ELR (cell line): ENCODE measurements at regions not wholly inside any gene's neighbourhood (a gene's known extent, or its start where the extent isn't known, plus 50 kb on each side); places are given as distances from the start of the nearest gene placed in this dataset.
"Not testable (repeated sequence)": the region's sequence is repeated elsewhere in the genome, so short reads cannot be mapped to it uniquely, and the experiment has no call there.

Source experiments
- DNase-seq: peaks from one replicate; pipeline ENCODE4 v3.0.0-alpha.2; 2015; ENCODE audit warnings: low read depth

- DNase-seq: no peak
These were observed 166.5 kb upstream of the LDB2 start for GRCh38 chr4:17064959-17065358.

- DNase-seq: peak; percentile 61
These were observed 165.4 kb upstream of the LDB2 start for GRCh38 chr4:17063888-17064287.

GRCh38 chr4:17060230-17060629 lies 161.8 kb upstream of the LDB2 start:
- no peak for DNase-seq

GRCh38 chr4:17058916-17059741 lies 160.7 kb upstream of the LDB2 start:
- DNase-seq: no peak

GRCh38 chr4:17058536-17058915 lies 160.1 kb upstream of the LDB2 start:
- no peak for DNase-seq

GRCh38 chr4:17057035-17057434 lies 158.6 kb upstream of the LDB2 start:
- DNase-seq: no peak

GRCh38 chr4:17055788-17056187 lies 157.3 kb upstream of the LDB2 start:
- peak; percentile 93 for DNase-seq

- no peak for DNase-seq
These were observed 147.4 kb upstream of the LDB2 start for GRCh38 chr4:17045866-17046265.

- no peak for DNase-seq
These were observed 140.2 kb upstream of the LDB2 start for GRCh38 chr4:17038510-17039176.

- no peak for DNase-seq
These were observed 135.3 kb upstream of the LDB2 start for GRCh38 chr4:17033768-17034181.

GRCh38 chr4:17033025-17033767 lies 134.8 kb upstream of the LDB2 start:
- no peak for DNase-seq

GRCh38 chr4:17030543-17030942 lies 132.1 kb upstream of the LDB2 start:
- DNase-seq: peak; percentile 90

GRCh38 chr4:17029964-17030363 lies 131.5 kb upstream of the LDB2 start:
- DNase-seq: no peak

- DNase-seq: no peak
These were observed 131.0 kb upstream of the LDB2 start for GRCh38 chr4:17029432-17029831.

- peak; percentile 97 for DNase-seq
These were observed 129.1 kb upstream of the LDB2 start for GRCh38 chr4:17027495-17027894.

GRCh38 chr4:17024425-17024824 lies 126.0 kb upstream of the LDB2 start:
- DNase-seq: peak; percentile 27

GRCh38 chr4:17020901-17021300 lies 122.5 kb upstream of the LDB2 start:
- no peak for DNase-seq

- DNase-seq: no peak
These were observed 122.0 kb upstream of the LDB2 start for GRCh38 chr4:17020451-17020850.

- not testable (repeated sequence) for DNase-seq
These were observed 120.2 kb upstream of the LDB2 start for GRCh38 chr4:17018621-17019020.

- DNase-seq: no peak
These were observed 119.6 kb upstream of the LDB2 start for GRCh38 chr4:17018013-17018412.

- DNase-seq: peak; percentile 46
These were observed 115.0 kb upstream of the LDB2 start for GRCh38 chr4:17013382-17014006.

- no peak for DNase-seq
These were observed 114.0 kb upstream of the LDB2 start for GRCh38 chr4:17012451-17012850.
